Panc1 (cell line): ENCODE measurements at regions not wholly inside any gene's neighbourhood (a gene's known extent, or its start where the extent isn't known, plus 50 kb on each side); places are given as distances from the start of the nearest gene placed in this dataset.

ENCODE experiments used
- ATAC-seq: fragments of 200-7000 bp; cut with Tn5 transposase; 2 replicates; pipeline ENCODE4 v1.9.1; 2020; ENCODE audit warnings: mild to moderate bottlenecking, moderate library complexity
- BruUV-seq: library from RNA; stranded (reverse); fragments of 400-500 nt; replicated peaks from 2 replicates; lab custom pipeline; 2021; lab: Mats Ljungman, UMichigan
- CTCF ChIA-PET: fragments of 300-600 bp; sonication (Branson Sonifier 250); formaldehyde crosslinking; loops from one replicate; lab custom pipeline; 2022; ENCODE audit warnings: antibody characterized with exemption; lab: Charles Lee
- POLR2A ChIA-PET: fragments of 300-600 bp; sonication (Branson Sonifier 250); formaldehyde crosslinking; loops from one replicate; lab custom pipeline; 2022; ENCODE audit warnings: antibody characterized with exemption; lab: Charles Lee
- DNase-seq: peaks from one replicate; pipeline ENCODE4 v3.0.0-alpha.2; 2010; ENCODE audit warnings: low read depth, low spot score
- H3K27ac ChIP-seq: 2 replicates; pipeline ENCODE4 v1.5.1; 2011; ENCODE audit warnings: mild to moderate bottlenecking, low read length, inconsistent platforms
- H3K27me3 ChIP-seq: fragments of 200-500 bp; sonication (Bioruptor generic); 2 replicates; pipeline ENCODE4 v1.6.0; 2014; ENCODE audit warnings: low read length, inconsistent platforms; ENCODE audit not compliant: control insufficient read depth, insufficient read depth
- H3K36me3 ChIP-seq: fragments of 200-500 bp; sonication (Bioruptor generic); 2 replicates; pipeline ENCODE4 v1.5.1; 2014; ENCODE audit warnings: inconsistent platforms, mild to moderate bottlenecking, low read length, moderate library complexity; ENCODE audit not compliant: control insufficient read depth, insufficient read depth
- H3K4me1 ChIP-seq: 2 replicates; pipeline ENCODE4 v1.5.1; 2011; ENCODE audit warnings: inconsistent platforms, mild to moderate bottlenecking, low read length, moderate library complexity; ENCODE audit not compliant: control insufficient read depth, insufficient read depth
- H3K4me3 ChIP-seq, 2 experiments: 2 replicates each; pipeline ENCODE4 v1.5.1; 2011 to 2012; ENCODE audit warnings: low read depth in 2 of 2, low read length in 2 of 2, mild to moderate bottlenecking in 2 of 2, inconsistent platforms in 1 of 2, moderate library complexity in 1 of 2
- H3K9me3 ChIP-seq: fragments of 200-500 bp; sonication (Bioruptor generic); 2 replicates; pipeline ENCODE4 v1.5.1; 2014; ENCODE audit warnings: low read depth, mild to moderate bottlenecking, inconsistent platforms, low read length, moderate library complexity; ENCODE audit not compliant: control insufficient read depth, insufficient read depth
- CTCF ChIP-seq: fragments of 450-650 bp; IDR thresholded peaks from 2 replicates; pipeline ENCODE4 v1.5.1; 2017; ENCODE audit warnings: mild to moderate bottlenecking
- POLR2AphosphoS5 ChIP-seq: IDR thresholded peaks from 2 replicates; pipeline ENCODE4 v1.6.1; 2012; ENCODE audit warnings: mild to moderate bottlenecking, low read depth, low read length, moderate library complexity
- SIN3A ChIP-seq: IDR thresholded peaks from 2 replicates; pipeline ENCODE4 v1.6.1; 2012; ENCODE audit warnings: low read depth, mild to moderate bottlenecking, low read length, moderate library complexity, borderline replicate concordance; ENCODE audit not compliant: insufficient read depth
- TCF7L2 ChIP-seq: IDR thresholded peaks from 2 replicates; pipeline ENCODE4 v1.6.1; 2011; ENCODE audit warnings: mild to moderate bottlenecking, low read depth, low read length, inconsistent platforms
- in situ Hi-C: cut with HindIII; loops from 2 replicates; pipeline ENCODE4 v1.10.0; 2016; ENCODE audit warnings: low sequenced_read_pairs, low pct_unique_long_range_greater_than_20kb
- intact Hi-C: fragments of 100-400 bp; cut with micrococcal nuclease; formaldehyde crosslinking; loops from one replicate; pipeline ENCODE4 v1.10.0; 2022; ENCODE audit not compliant: unreplicated experiment
- TF ChIP-seq, protein P1 (sequence below), 2 experiments: IDR thresholded peaks; 2 replicates each; pipeline ENCODE4 v1.6.1; 2011 to 2012; ENCODE audit warnings: low read depth in 2 of 2, control low read depth in 1 of 2, low read length in 1 of 2, mild to moderate bottlenecking in 1 of 2, moderate library complexity in 1 of 2; ENCODE audit not compliant: insufficient read depth in 1 of 2

- no peak for ATAC-seq
- ChIA-PET POLR2A (no interaction called here), CTCF (no interaction called here)
- no peaks in the 10 kb centered on the region for H3K36me3 ChIP-seq
- no peak for DNase-seq
- no peak overlapping the region for H3K27ac ChIP-seq
- H3K4me3 ChIP-seq = no peak overlapping the region
- no TSS peak for BruUV-seq
- no peaks in the 10 kb centered on the region for H3K4me1 ChIP-seq
- intact Hi-C loops = no loop called here
- no peaks in the 10 kb centered on the region for H3K9me3 ChIP-seq
- no peak for TF ChIP-seq TCF7L2
- TF ChIP-seq SIN3A = no peak
- TF ChIP-seq, protein P1, sequence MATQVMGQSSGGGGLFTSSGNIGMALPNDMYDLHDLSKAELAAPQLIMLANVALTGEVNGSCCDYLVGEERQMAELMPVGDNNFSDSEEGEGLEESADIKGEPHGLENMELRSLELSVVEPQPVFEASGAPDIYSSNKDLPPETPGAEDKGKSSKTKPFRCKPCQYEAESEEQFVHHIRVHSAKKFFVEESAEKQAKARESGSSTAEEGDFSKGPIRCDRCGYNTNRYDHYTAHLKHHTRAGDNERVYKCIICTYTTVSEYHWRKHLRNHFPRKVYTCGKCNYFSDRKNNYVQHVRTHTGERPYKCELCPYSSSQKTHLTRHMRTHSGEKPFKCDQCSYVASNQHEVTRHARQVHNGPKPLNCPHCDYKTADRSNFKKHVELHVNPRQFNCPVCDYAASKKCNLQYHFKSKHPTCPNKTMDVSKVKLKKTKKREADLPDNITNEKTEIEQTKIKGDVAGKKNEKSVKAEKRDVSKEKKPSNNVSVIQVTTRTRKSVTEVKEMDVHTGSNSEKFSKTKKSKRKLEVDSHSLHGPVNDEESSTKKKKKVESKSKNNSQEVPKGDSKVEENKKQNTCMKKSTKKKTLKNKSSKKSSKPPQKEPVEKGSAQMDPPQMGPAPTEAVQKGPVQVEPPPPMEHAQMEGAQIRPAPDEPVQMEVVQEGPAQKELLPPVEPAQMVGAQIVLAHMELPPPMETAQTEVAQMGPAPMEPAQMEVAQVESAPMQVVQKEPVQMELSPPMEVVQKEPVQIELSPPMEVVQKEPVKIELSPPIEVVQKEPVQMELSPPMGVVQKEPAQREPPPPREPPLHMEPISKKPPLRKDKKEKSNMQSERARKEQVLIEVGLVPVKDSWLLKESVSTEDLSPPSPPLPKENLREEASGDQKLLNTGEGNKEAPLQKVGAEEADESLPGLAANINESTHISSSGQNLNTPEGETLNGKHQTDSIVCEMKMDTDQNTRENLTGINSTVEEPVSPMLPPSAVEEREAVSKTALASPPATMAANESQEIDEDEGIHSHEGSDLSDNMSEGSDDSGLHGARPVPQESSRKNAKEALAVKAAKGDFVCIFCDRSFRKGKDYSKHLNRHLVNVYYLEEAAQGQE (IDR thresholded peaks at IDR 0.05; ENCODE audit: insufficient read depth in 1 of 2, low read depth in 2 of 2, low read length in 1 of 2) = no peak
- no peak for TF ChIP-seq CTCF
- no peak for TF ChIP-seq POLR2AphosphoS5
- H3K27me3 ChIP-seq = no peaks in the 10 kb centered on the region
- in situ Hi-C loops = no loop called here
These were observed 622.6 kb downstream of the ADGRL2 start for GRCh38 chr1:82423174-82423815.

GRCh38 chr1:82421782-82422181 lies 621.0 kb downstream of the ADGRL2 start:
- H3K27ac ChIP-seq = no peak overlapping the region
- no peak for DNase-seq
- in situ Hi-C loops = no loop called here
- H3K9me3 ChIP-seq = no peaks in the 10 kb centered on the region
- H3K4me3 ChIP-seq = no peak overlapping the region
- ATAC-seq = no peak
- ChIA-PET CTCF (no interaction called here), POLR2A (no interaction called here)
- H3K4me1 ChIP-seq = no peaks in the 10 kb centered on the region
- no peaks in the 10 kb centered on the region for H3K27me3 ChIP-seq
- intact Hi-C loops = no loop called here
- BruUV-seq = no TSS peak
- no peaks in the 10 kb centered on the region for H3K36me3 ChIP-seq
- TF ChIP-seq, protein P1 (IDR thresholded peaks at IDR 0.05; ENCODE audit: insufficient read depth in 1 of 2, low read depth in 2 of 2, low read length in 1 of 2) = no peak
- no peak for TF ChIP-seq SIN3A
- no peak for TF ChIP-seq CTCF
- no peak for TF ChIP-seq TCF7L2
- TF ChIP-seq POLR2AphosphoS5 = no peak
